ENCODE measurements at regions not wholly inside any gene's neighbourhood (a gene's known extent, or its start where the extent isn't known, plus 50 kb on each side); places are given as distances from the start of the nearest gene placed in this dataset.

DNA sequence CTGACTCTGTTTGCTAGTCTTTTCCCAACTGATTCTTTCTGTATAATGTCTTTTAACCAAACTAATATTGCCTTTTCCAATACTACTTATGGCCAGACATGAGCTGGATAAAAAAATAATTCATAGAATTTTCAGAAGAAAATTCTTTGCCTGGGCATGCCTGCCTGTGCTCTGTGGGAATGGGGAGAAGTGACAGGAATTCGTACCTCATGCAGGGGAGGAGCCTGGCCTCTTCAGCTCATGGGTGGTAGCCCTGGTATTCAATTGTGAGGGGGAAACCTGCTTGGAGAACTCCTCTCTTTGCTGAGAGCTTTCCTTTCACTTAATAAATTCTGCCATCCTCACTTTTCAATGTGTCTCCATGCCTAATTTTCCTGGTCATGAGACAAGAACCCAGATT, 928.8 kb downstream of the FAM181B start:
- 31% methylated on average over 1 of the region's 1 CpG for WGBS

DNA sequence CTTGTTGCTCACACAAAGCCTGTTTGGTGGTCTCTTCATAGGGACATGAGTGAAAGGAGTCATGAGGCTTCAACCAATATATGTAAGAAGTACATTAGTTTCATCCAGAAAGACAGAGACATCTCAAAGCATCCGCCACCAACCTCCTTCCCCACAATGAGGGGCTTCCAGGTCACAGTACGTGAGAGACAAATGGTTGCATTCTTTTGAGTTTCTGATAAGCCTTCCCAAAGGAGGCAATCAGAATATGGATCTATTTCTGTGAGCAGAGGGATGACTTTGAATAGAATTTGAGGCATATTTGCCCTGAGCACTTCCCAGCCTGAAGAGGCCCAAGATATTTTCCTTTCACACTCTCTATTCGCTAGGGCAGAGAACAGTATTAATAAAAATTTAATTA, 931.1 kb downstream of the FAM181B start:
- DNase-seq (ENCODE audit: low spot score) = no peak
- TF ChIP-seq NR2F2 (IDR thresholded peaks at IDR 0.05) (no peak), REST (IDR thresholded peaks at IDR 0.05) (no peak), GABPA (IDR thresholded peaks at IDR 0.05 in 1 of 2, conservative IDR thresholded peaks at IDR 0.05 in 1 of 2) (no peak), HNF4A (conservative IDR thresholded peaks at IDR 0.05) (no peak), RAD21 (IDR thresholded peaks at IDR 0.05) (no peak), FOXA1 (IDR thresholded peaks at IDR 0.05) (no peak), EGR1 (IDR thresholded peaks at IDR 0.05; ENCODE audit: low read depth in 2 of 2) (no peak)
- Histone ChIP-seq H3K36me3 (ENCODE audit: control insufficient read depth in 4 of 4, insufficient read depth in 3 of 4, low read depth in 1 of 4, low read length in 3 of 4) (no peaks in the 10 kb centered on the region), H3K9ac (ENCODE audit: low read depth in 1 of 2, low read length in 2 of 2) (no peak overlapping the region), H3K27ac (ENCODE audit: low read depth in 1 of 2, low read length in 2 of 2) (no peak overlapping the region), H3K4me1 (ENCODE audit: control insufficient read depth in 4 of 4, insufficient read depth in 4 of 4, low read length in 3 of 4) (no peaks in the 10 kb centered on the region), H3K4me3 (ENCODE audit: low read depth in 1 of 3, low read length in 3 of 3) (no peak overlapping the region), H3K27me3 (ENCODE audit: control insufficient read depth in 4 of 4, insufficient read depth in 4 of 4, low read length in 3 of 4) (no peaks in the 10 kb centered on the region), H3K9me3 (ENCODE audit: control insufficient read depth in 4 of 4, low read length in 3 of 4) (no peaks in the 10 kb centered on the region)
- 66% methylated on average over 3 of the region's 3 CpGs for WGBS

More for the DNA sequence above, 928.8 kb downstream of the FAM181B start:
- no peaks in the 10 kb centered on the region for H3K9me3 ChIP-seq (ENCODE audit: control insufficient read depth in 4 of 4, low read length in 3 of 4)
- no peaks in the 10 kb centered on the region for H3K27me3 ChIP-seq (ENCODE audit: control insufficient read depth in 4 of 4, insufficient read depth in 4 of 4, low read length in 3 of 4)
- no peak for DNase-seq (ENCODE audit: low spot score)
- TF ChIP-seq TAF1 (conservative IDR thresholded peaks at IDR 0.05) (no peak), SP1 (IDR thresholded peaks at IDR 0.05) (no peak), JUND (IDR thresholded peaks at IDR 0.05) (no peak), CTCF (IDR thresholded peaks at IDR 0.05; ENCODE audit: low read depth, low read length, missing input control) (no peak), YY1 (IDR thresholded peaks at IDR 0.05) (no peak), HNF4A (conservative IDR thresholded peaks at IDR 0.05) (no peak)
- TF ChIP-seq, protein P1, sequence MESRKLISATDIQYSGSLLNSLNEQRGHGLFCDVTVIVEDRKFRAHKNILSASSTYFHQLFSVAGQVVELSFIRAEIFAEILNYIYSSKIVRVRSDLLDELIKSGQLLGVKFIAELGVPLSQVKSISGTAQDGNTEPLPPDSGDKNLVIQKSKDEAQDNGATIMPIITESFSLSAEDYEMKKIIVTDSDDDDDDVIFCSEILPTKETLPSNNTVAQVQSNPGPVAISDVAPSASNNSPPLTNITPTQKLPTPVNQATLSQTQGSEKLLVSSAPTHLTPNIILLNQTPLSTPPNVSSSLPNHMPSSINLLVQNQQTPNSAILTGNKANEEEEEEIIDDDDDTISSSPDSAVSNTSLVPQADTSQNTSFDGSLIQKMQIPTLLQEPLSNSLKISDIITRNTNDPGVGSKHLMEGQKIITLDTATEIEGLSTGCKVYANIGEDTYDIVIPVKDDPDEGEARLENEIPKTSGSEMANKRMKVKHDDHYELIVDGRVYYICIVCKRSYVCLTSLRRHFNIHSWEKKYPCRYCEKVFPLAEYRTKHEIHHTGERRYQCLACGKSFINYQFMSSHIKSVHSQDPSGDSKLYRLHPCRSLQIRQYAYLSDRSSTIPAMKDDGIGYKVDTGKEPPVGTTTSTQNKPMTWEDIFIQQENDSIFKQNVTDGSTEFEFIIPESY (IDR thresholded peaks at IDR 0.05) = no peak
- no peak overlapping the region for H3K27ac ChIP-seq (ENCODE audit: low read depth in 1 of 2, low read length in 2 of 2)
- H3K36me3 ChIP-seq (ENCODE audit: control insufficient read depth in 4 of 4, insufficient read depth in 3 of 4, low read depth in 1 of 4, low read length in 3 of 4) = no peaks in the 10 kb centered on the region
- no peaks in the 10 kb centered on the region for H3K4me1 ChIP-seq (ENCODE audit: control insufficient read depth in 4 of 4, insufficient read depth in 4 of 4, low read length in 3 of 4)
- H3K4me3 ChIP-seq (ENCODE audit: low read depth in 1 of 3, low read length in 3 of 3) = no peak overlapping the region
- H3K9ac ChIP-seq (ENCODE audit: low read depth in 1 of 2, low read length in 2 of 2) = no peak overlapping the region

Data from liver (tissue), 8 donors.